ENCODE measurements at regions not wholly inside any gene's neighbourhood (a gene's known extent, or its start where the extent isn't known, plus 50 kb on each side); places are given as distances from the start of the nearest gene placed in this dataset.
"Not testable (repeated sequence)": the region's sequence is repeated elsewhere in the genome, so short reads cannot be mapped to it uniquely, and the experiment has no call there.

DNA sequence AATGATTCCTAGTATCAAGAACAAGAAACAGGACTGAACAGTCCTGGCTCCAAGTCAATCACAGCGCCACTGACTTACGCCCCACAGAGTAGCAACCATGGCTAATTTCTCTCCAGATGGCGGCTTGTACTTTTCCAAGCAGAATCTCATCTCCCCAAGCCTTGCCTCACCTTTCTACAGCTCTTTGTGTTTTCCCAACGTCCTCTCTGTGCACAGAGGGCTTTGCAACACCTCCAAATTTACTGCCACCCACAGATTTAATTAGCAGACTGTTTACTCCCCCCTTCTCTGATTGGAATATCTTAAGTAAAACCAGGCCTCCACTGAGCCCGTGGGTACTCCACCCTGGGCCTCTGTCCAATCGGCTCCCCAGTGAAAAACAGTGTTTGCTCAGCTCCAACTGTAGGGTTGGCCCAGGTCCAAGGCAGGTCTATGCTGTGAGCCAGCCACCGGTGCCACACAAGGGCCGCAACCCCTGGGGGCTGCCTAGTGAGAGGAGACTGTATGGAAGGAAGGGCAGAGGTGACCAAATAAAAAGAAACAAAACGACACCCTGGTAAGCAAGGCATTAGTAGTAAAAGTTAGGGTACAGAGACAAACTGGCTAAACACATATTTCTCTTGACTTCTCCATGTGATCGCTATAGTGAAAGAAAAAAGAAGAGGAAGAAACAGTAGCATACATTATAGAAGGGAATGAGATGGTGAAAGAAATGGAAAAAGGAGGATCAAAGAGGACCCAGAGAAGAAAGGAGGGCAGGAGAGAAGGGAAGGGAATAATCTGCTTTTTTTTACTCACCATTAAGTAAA is 128.4 kb upstream of the SOD1 start:
- peak; percentile 13 for DNase-seq

DNA sequence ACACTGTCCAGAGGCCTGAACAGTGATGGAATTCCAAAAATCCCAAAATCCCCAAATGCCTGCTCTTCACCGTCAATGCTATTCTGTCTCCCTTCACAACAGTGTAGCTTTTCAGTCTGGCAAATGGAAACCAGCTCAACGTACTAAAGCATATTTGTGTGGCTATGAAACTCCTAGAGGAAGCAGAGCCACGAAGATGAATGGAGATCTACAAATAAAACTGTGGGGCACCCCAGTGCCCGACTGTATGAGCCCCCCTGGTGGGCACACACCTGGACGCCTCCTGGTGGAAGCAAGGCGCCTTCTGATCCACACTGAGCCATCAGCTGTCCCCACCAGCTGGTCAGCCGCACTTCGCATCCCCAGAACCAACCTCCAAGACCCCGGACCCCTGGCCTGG is 129.1 kb upstream of the SOD1 start:
- DNase-seq = no peak

DNA sequence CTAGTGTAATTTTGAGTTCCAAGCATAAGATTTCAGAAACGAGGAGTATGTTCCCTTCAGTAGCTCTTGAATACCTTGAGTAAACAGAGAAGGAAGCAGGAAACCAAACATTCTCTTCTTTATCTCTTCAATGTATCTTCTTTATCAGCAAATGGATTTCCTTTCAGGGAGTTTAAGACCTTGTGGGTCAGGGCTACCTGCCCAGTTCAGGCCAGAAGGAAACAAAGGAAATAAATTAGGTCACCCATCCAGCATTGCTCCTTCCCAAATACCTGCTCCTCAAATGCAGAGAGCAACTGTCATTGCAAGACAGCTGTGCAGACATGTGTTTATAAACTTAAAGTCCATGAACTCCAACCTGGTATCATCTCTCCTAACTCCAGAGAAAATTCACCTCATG is 130.1 kb upstream of the SOD1 start:
- DNase-seq = no peak

DNA sequence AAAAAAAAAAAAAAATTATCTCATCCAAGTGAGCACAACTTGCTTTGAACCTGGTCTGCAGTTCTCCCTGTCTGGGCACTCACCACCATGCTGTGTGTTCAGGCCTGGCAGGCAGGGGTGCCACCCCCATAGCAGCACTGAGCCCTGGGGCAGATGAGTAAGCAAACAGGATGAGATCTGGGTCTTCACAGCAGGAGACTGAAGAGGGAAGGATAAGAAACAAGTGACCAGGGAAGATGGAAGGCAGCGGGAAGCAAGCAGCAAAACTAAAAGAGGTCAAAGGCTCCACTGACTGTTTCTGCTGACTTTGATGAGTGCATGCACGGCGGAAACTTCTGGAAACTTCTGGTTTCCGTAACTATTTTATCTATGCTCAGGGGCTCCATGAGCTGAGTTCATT is 133.5 kb upstream of the SOD1 start:
- no peak for DNase-seq

DNA sequence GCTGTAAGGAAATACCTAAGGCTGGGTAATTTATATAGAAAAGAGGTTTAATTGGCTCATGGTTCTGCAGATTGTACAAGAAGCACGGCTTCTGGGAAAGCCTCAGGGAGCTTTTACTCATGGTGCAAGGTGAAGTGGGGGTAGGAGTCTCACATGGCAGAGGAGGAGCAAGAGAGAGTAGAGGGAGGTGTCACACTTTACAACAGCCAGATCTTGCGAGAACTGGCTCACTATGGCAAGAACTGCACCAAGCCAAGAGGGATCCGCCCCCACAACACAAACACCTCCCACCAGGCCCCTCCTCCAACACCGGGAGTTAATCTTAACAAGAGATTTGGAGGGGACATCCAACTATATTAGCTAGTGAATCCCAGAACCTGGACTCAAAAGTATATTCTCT is 135.4 kb upstream of the SOD1 start:
- DNase-seq = no peak

GRCh38 chr21:31521515-31521914 is 138.0 kb upstream of the SOD1 start:
- DNase-seq = no peak

GRCh38 chr21:31520561-31521098 is 138.9 kb upstream of the SOD1 start:
- DNase-seq = no peak

- DNase-seq = no peak
These were observed 140.9 kb upstream of the SOD1 start for GRCh38 chr21:31518580-31518979.

DNA sequence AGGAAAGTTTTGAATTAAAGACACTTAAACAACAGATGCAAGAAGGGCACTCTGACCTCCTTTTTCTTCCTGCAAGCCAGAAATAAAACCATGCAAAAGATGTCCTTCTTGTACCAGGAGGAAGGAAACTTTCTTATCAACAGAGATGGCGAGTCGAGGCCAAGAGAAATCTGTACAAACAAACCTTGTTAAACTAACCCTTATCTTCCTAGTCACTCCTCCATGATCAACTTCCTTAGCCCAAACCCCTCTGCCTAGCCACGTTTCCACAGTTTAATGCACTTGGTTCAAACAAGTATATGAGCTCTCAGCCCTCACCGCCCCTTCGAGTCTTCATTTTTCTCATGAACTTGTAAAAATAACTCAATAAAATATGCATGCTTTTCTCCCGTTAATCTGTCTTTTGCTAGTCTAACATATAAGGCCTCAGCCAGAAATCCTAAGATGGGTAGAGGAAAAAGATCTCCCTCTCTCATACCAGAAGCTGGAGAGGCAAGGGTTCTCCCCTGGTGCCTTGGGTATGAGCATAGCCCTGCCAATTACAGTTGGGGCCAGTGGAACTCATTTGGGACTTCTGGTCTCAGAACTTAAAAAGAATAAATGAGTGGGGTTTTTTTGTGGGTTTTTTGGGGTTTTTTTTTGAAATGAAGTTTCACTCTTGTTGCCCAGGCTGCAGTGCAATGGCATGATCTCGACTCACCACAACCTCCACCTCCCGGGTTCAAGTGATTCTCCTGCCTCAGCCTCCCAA is 141.7 kb upstream of the SOD1 start:
- DNase-seq = no peak

DNA sequence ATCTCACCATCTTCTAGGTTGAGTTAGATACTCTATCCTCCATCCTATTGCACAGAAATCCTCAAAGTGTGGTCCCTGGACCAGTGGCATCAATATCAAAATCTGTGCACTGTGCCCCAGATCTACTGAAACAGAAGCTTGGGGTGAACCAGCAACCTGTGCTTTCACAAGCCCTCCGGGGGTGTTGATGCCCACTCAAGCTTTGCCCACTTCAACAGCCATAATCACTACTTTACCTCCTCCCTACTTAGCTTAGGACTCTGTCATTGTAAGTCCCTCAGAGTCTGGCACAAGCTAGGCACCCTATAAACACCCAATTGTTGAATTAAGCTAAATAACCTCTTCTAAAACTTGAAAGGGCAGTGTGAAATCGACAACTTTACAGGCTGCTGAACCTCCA is 144.2 kb upstream of the SOD1 start:
- DNase-seq = no peak

DNA sequence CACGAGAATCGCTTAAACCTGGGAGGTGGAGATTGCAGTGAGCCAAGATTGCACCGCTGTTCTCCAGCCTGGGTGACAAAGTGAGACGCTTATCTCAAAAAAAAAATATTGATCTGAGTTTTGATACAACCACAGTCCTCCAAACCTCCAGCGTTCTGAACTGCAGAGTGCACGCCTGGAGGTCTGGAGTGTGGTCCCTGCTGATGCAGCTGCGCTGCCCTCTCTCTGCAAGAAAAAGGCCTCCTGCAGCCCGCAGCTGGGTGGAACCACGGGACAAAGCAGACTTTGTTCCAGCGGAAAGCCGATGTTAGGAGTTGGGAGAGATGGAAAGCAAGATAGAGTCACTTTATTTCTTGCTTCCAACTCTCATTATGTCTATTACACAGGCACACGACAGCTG is 144.9 kb upstream of the SOD1 start:
- DNase-seq = peak; percentile 35

GRCh38 chr21:31513541-31513940 is 146.0 kb upstream of the SOD1 start:
- not testable (repeated sequence) for DNase-seq

DNA sequence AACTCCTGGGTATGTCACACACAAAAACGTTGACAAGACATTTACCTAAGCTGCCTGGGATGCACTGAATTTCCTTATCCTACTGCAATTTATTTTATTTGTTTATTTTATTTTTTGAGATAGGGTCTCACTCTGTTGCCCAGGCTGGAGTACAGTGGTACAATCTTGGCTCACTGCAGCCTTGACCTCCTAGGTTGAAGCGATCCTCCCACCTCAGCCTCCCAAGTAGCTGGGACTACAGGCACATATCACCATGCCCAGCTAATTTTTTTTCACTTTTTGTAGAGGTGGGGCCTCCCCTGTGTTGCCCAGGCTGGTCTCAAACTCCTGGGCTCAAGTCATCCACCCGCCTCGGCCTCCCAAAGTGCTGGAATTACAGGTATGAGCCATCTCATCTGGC is 147.5 kb upstream of the SOD1 start:
- DNase-seq = not testable (repeated sequence)

DNA sequence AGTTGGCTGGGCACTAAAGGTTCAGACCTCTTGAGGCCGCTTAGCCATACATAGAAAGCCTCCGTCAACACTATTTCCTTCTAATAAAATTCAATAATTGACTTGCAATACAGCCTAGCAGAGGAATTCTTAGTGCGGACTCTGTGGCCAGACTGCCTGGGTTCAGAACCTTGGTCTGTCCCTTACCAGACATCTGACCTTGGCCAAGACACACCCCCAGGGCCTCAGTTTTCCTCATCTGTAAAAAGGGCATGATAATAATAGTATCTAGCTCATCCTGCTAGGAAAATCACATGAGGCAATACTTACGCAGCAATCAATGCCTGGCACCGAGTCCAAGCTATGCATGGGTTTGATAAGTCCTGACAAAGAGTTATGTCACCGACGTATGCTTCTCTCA is 148.2 kb upstream of the SOD1 start:
- DNase-seq = no peak

DNA sequence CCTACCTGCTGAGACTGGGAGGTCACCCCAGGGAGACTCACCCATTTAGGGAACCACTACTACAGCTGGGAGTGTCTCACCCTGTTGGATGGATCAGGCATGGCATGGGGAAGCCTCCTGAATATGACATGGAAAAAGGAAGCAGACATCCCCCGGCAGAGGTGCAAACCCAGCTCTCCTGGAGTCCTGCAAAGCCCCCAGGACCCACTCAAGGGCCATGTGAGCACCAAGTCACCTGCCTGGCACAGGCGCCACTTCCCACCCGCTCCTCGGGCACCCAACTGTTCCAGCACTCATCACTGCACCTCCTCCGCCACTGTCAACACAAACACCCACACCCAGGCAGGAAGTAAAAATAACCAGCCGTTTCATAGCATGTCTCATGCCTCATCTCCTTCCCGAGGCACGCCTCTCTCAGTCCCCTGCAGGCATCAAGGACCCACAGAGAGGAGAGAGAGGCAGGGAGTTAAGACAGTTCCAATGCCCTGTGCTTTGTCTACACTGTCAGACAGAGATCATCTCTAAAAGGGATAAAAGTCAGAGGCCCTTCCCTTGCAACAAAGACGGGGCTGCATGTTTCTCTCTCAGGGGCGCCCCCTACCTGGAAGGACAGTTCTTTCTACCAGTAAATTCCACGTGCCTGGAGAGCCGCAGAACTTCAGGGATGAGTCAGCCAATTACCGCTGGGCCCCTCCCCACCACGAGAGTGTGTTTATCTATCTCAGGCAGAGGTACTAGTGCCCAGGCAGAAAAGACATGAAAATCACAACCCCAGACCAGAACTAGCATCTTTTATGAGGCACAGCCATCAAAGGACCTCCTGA is 150.1 kb upstream of the SOD1 start:
- DNase-seq = peak; percentile 66

DNA sequence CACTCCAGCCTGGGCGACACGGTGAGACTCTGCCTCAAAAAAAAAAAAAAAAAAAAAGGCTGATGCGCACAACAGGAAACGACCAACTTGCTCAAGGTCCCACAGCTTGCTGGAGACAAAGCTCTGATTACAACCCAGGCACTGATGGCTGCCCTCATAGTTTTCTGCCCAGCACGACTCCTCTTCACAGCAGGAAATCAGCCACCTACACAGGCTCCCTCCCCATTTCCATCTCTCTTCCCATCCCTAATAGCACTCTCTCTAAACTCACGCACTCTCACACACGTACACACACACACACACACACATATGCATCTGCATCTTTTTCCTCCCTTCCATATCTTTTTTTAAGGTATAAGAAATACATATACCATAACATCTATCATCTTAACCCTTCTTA is 153.5 kb upstream of the SOD1 start:
- no peak for DNase-seq

- DNase-seq = no peak
These were observed 155.6 kb upstream of the SOD1 start for GRCh38 chr21:31503939-31504338.

DNA sequence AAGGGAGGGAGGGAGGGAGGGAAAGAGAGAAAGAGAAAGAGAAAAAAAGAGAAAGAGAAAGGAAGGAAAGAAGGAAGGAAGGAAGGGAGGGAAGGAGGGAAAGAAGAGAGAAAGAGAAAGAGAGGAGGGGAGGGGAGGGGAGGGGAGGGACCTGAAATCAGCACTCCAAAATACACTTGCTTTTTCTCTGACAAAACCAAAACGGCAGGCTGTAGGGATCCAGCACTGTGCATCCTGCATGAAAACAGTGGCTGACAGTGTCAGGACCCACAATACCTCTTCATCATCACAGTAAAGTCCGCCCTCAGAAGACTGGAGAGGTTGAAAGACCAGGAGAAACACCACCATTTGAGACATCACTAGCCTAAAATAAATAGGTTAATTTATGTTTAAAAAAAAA is 156.0 kb upstream of the SOD1 start:
- no peak for DNase-seq

- no peak for DNase-seq
These were observed 156.9 kb upstream of the SOD1 start for GRCh38 chr21:31502537-31503143.

- no peak for DNase-seq
These were observed 157.6 kb upstream of the SOD1 start for GRCh38 chr21:31501926-31502325.

DNA sequence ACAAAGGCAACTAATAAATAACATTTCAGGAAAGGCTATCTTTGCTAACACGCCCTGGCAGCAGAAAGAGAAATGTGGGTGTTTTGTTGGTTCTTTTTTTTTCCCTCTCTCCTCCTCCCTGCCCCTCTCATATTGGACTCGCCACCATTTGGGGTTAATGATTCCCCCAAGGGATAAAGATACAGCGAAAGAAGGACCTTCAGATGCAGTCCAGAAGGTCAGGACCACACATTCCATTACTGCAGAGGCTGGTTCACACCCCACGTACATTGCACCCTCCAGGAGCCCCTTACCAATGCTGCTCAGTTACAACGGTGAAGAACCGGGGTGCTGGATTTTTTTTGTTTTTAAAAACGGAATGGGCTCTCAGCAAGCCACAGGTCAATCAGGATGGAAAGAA is 156.9 kb upstream of the TIAM1 start:
- DNase-seq = no peak

GRCh38 chr21:31500071-31500470 is 156.0 kb upstream of the TIAM1 start:
- no peak for DNase-seq

Data from occipital lobe (tissue), 1 donor.